B cell (primary cell): ENCODE measurements at regions not wholly inside any gene's neighbourhood (a gene's known extent, or its start where the extent isn't known, plus 50 kb on each side); places are given as distances from the start of the nearest gene placed in this dataset.

Experiments used
- ATAC-seq: fragments of 200-7000 bp; cut with Tn5 transposase; one replicate; pipeline ENCODE4 v1.10.0; 2021; ENCODE audit warnings: low read depth, mild to moderate bottlenecking, moderate number of reproducible peaks, moderate library complexity
- CTCF ChIA-PET: fragments of 350-600 bp; sonication (Branson Sonifier 250); formaldehyde crosslinking; loops from one replicate; lab custom pipeline; 2021; ENCODE audit warnings: antibody characterized with exemption, inconsistent platforms; lab: Charles Lee
- POLR2A ChIA-PET: fragments of 350-600 bp; sonication (Branson Sonifier 250); formaldehyde crosslinking; loops from one replicate; lab custom pipeline; 2021; ENCODE audit warnings: antibody characterized with exemption; lab: Charles Lee
- DNase-seq: peaks from one replicate; pipeline ENCODE4 v3.0.0; 2013
- H2AFZ ChIP-seq: 2 replicates; pipeline ENCODE4 v1.6.1; 2012; ENCODE audit warnings: mild to moderate bottlenecking, low read depth, low read length; ENCODE audit not compliant: insufficient read depth, poor library complexity, severe bottlenecking
- H3K27ac ChIP-seq, 2 donors: 1 replicate in 1 of 2; 2 replicates in 1 of 2; pipeline ENCODE4 v1.5.1; 2012 to 2013; ENCODE audit warnings: low read length in 2 of 2, mild to moderate bottlenecking in 2 of 2, moderate library complexity in 1 of 2
- H3K27me3 ChIP-seq, 4 experiments: fragments of 200-600 bp in 1 of 4; sonication (generic) in 1 of 4; replicated peaks in 1 of 4; 1 replicate in 2 of 4; 2 replicates in 2 of 4; pipeline versions ENCODE4 v1.6.1 to v1.7.0; 2013 to 2016; ENCODE audit warnings: low read length in 3 of 4, mild to moderate bottlenecking in 2 of 4, mixed read lengths in 1 of 4, moderate library complexity in 1 of 4; ENCODE audit not compliant: insufficient read depth in 4 of 4, control insufficient read depth in 3 of 4; ENCODE audit errors: control extremely low read depth in 1 of 4
- H3K36me3 ChIP-seq, 2 experiments: replicated peaks in 1 of 2; 1 replicate in 1 of 2; 2 replicates in 1 of 2; pipeline versions ENCODE4 v1.6.1 to v1.7.1; 2013; ENCODE audit warnings: low read length in 1 of 2; ENCODE audit not compliant: insufficient read depth in 2 of 2, control insufficient read depth in 1 of 2; ENCODE audit errors: control extremely low read depth in 1 of 2, extremely low read depth in 1 of 2
- H3K4me1 ChIP-seq, 2 donors: fragments of 200-600 bp in 1 of 2; sonication (generic) in 1 of 2; 1 replicate in 1 of 2; 2 replicates in 1 of 2; pipeline versions ENCODE4 v1.5.1 to v1.6.1; 2013 to 2017; ENCODE audit warnings: low read length in 2 of 2; ENCODE audit not compliant: control insufficient read depth in 2 of 2, insufficient read depth in 2 of 2
- H3K4me2 ChIP-seq: replicated peaks from 2 replicates; pipeline ENCODE3; 2012; ENCODE audit warnings: mild to moderate bottlenecking, low read depth, low read length; ENCODE audit not compliant: poor library complexity, severe bottlenecking
- H3K4me3 ChIP-seq, 5 experiments: fragments of 200-600 bp in 1 of 5; sonication (generic) in 1 of 5; 1 replicate in 3 of 5; 2 replicates in 2 of 5; pipeline versions ENCODE4 v1.5.1 to v1.7.0; 2011 to 2016; ENCODE audit warnings: low read length in 4 of 5, mild to moderate bottlenecking in 4 of 5, low read depth in 2 of 5, control low read depth in 1 of 5, moderate library complexity in 1 of 5; ENCODE audit not compliant: insufficient read depth in 1 of 5; ENCODE audit errors: control extremely low read depth in 1 of 5, extremely low read depth in 1 of 5
- H3K79me2 ChIP-seq: fragments of 200-600 bp; sonication (generic); one replicate; pipeline ENCODE4 v1.6.0; 2016; ENCODE audit warnings: low read length; ENCODE audit not compliant: control insufficient read depth, insufficient read depth
- H3K9ac ChIP-seq: fragments of 200-600 bp; sonication (generic); 2 replicates; pipeline ENCODE4 v1.6.1; 2017; ENCODE audit warnings: mild to moderate bottlenecking, low read length, moderate library complexity
- H3K9me3 ChIP-seq, 3 donors: one replicate each; pipeline versions ENCODE4 v1.6.1 to v1.7.1; 2013; ENCODE audit warnings: low read length in 2 of 3; ENCODE audit not compliant: control insufficient read depth in 2 of 3, insufficient read depth in 1 of 3; ENCODE audit errors: control extremely low read depth in 1 of 3
- H4K20me1 ChIP-seq: 2 replicates; pipeline ENCODE4 v1.6.0; 2012; ENCODE audit warnings: mild to moderate bottlenecking, low read length; ENCODE audit not compliant: insufficient read depth, control insufficient read depth, poor library complexity, severe bottlenecking
- H3K27ac Mint-ChIP-seq: one replicate; pipeline ENCODE4 v1.8.0; 2021; ENCODE audit warnings: mixed read lengths
- H3K27me3 Mint-ChIP-seq: one replicate; pipeline ENCODE4 v1.8.0; 2021; ENCODE audit warnings: mixed read lengths
- H3K4me1 Mint-ChIP-seq: one replicate; pipeline ENCODE4 v1.8.0; 2021; ENCODE audit warnings: mixed read lengths
- H3K4me3 Mint-ChIP-seq: one replicate; pipeline ENCODE4 v1.8.0; 2021; ENCODE audit warnings: mixed read lengths
- H3K9me3 Mint-ChIP-seq: one replicate; pipeline ENCODE4 v1.8.0; 2022; ENCODE audit warnings: mixed read lengths; ENCODE audit not compliant: insufficient read depth
- EZH2 ChIP-seq: IDR thresholded peaks from 2 replicates; pipeline ENCODE4 v1.6.1; 2012; ENCODE audit warnings: borderline replicate concordance, low read depth, mild to moderate bottlenecking, moderate library complexity, low read length; ENCODE audit not compliant: insufficient read depth, poor library complexity, severe bottlenecking
- WGBS: methylation state at CpG from one replicate; pipeline ENCODE4 v1.1.5; 2013; ENCODE audit warnings: missing lambda C conversion rate; ENCODE audit not compliant: insufficient coverage; 5-methylcytosine and 5-hydroxymethylcytosine counted together
- intact Hi-C: fragments of 100-400 bp; cut with micrococcal nuclease; formaldehyde crosslinking; loops from one replicate; pipeline ENCODE4 v1.10.0; 2022
- TF ChIP-seq, protein P1 (sequence below): fragments of 200-600 bp; IDR thresholded peaks from one replicate; pipeline ENCODE4 v1.8.0; 2022; ENCODE audit warnings: antibody characterized with exemption, mild to moderate bottlenecking

DNA sequence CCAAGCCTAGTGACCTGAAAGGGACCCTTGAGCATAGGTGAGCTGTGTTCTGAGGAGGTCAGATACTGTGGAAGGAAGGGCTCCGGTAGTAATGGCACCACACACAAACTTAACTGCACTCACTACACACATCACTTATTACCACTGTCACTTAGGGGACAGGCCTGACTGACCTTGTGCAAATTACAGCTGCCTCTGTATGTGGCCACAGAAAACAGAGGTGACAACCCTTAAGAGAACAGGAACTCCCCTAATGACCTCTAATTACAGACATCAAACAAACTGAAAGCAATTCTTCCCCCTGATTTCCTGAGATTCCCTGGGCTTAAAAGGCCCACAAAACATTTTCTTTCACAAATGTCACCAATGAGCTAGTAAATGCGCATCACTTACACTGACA lies 360.6 kb downstream of the RND3 start:
- intact Hi-C loops, result no loop called here
- WGBS, result no CpG with 5 or more reads among the region's 2 CpGs
- no peak overlapping the region for H2AFZ ChIP-seq
- H3K4me1 Mint-ChIP-seq, result no peaks in the 10 kb centered on the region
- H3K27me3 Mint-ChIP-seq, result no peaks in the 10 kb centered on the region
- ChIA-PET POLR2A (no interaction called here), CTCF (no interaction called here)
- no peaks in the 10 kb centered on the region for H3K79me2 ChIP-seq
- H3K4me3 ChIP-seq, result no peak overlapping the region
- no peaks in the 10 kb centered on the region for H4K20me1 ChIP-seq
- H3K27me3 ChIP-seq, result no peaks in the 10 kb centered on the region
- H3K27ac ChIP-seq, result no peak overlapping the region
- TF ChIP-seq EZH2, result no peak
- TF ChIP-seq, protein P1, sequence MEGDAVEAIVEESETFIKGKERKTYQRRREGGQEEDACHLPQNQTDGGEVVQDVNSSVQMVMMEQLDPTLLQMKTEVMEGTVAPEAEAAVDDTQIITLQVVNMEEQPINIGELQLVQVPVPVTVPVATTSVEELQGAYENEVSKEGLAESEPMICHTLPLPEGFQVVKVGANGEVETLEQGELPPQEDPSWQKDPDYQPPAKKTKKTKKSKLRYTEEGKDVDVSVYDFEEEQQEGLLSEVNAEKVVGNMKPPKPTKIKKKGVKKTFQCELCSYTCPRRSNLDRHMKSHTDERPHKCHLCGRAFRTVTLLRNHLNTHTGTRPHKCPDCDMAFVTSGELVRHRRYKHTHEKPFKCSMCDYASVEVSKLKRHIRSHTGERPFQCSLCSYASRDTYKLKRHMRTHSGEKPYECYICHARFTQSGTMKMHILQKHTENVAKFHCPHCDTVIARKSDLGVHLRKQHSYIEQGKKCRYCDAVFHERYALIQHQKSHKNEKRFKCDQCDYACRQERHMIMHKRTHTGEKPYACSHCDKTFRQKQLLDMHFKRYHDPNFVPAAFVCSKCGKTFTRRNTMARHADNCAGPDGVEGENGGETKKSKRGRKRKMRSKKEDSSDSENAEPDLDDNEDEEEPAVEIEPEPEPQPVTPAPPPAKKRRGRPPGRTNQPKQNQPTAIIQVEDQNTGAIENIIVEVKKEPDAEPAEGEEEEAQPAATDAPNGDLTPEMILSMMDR, result no peak
- no peak overlapping the region for H3K27ac Mint-ChIP-seq
- H3K9me3 ChIP-seq, result peaks cover 0 to 4% (median 0%) of the 10 kb centered on the region in 3 donors
- no peaks in the 10 kb centered on the region for H3K9me3 Mint-ChIP-seq
- no peak overlapping the region for H3K4me3 Mint-ChIP-seq
- no peaks in the 10 kb centered on the region for H3K4me1 ChIP-seq
- no peak for ATAC-seq
- no peak overlapping the region for H3K4me2 ChIP-seq
- no peak for DNase-seq
- H3K9ac ChIP-seq, result no peak overlapping the region
- no peaks in the 10 kb centered on the region for H3K36me3 ChIP-seq

DNA sequence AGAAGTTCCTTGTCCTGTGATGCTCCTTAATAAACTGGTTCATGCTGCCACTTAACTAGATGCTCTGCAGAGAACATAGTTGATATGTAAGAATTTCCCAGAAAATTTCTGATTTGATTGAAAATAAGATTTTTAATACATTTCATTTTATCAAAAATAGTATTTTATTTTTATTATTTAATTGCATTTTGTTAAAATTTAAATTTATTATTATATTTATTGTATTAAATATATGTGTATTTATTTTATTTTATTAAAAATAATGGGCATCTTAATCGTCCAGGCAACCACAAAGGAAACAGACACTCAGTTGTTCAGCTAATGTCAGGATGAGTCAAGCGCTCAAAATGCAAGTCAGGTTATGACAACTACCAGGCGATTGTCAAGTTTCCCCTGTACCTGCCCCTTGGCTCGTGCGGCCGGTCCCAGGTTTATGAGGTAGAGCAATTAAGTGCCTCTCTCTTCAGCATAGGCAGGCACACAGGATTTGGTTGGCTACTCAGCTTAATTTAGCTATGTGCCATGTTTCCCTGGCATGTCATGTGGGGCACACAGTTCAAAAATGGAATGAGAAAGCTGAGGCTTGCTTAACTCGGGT lies 361.2 kb downstream of the RND3 start:
- Histone ChIP-seq H3K27me3 (no peaks in the 10 kb centered on the region), H3K4me1 (no peaks in the 10 kb centered on the region), H3K79me2 (no peaks in the 10 kb centered on the region), H3K9me3 (peaks cover 0 to 4% (median 0%) of the 10 kb centered on the region in 3 donors), H3K9ac (no peak overlapping the region), H4K20me1 (no peaks in the 10 kb centered on the region), H3K4me3 (no peak overlapping the region), H3K4me2 (no peak overlapping the region), H2AFZ (no peak overlapping the region), H3K27ac (no peak overlapping the region), H3K36me3 (no peaks in the 10 kb centered on the region)
- Mint-ChIP-seq H3K9me3 (no peaks in the 10 kb centered on the region), H3K4me3 (no peak overlapping the region), H3K4me1 (no peaks in the 10 kb centered on the region), H3K27me3 (no peaks in the 10 kb centered on the region), H3K27ac (no peak overlapping the region)
- DNase-seq (no peak), ATAC-seq (no peak)
- 90% methylated on average over 7 of the region's 7 CpGs for WGBS
- no peak for TF ChIP-seq EZH2
- TF ChIP-seq, protein P1, result no peak
- POLR2A ChIA-PET, result no interaction called here
- intact Hi-C loops, result no loop called here
- CTCF ChIA-PET, result no interaction called here
